OCI-LY1 (cell line): ENCODE measurements at regions not wholly inside any gene's neighbourhood (a gene's known extent, or its start where the extent isn't known, plus 50 kb on each side); places are given as distances from the start of the nearest gene placed in this dataset.

Source experiments
- H2AFZ ChIP-seq: fragments of 200-600 bp; sonication (generic), shearing (Covaris generic); 2 replicates; pipeline ENCODE4 v1.6.0; 2014; ENCODE audit warnings: antibody characterized with exemption, mild to moderate bottlenecking, low read length
- H3F3A ChIP-seq: fragments of 200-600 bp; sonication (generic), shearing (Covaris generic); 2 replicates; pipeline ENCODE4 v1.6.0; 2014; ENCODE audit warnings: mild to moderate bottlenecking, antibody characterized with exemption, low read length, moderate library complexity; ENCODE audit not compliant: insufficient read depth
- H3K27ac ChIP-seq: fragments of 200-600 bp; sonication (generic); 2 replicates; pipeline ENCODE4 v1.5.1; 2014; ENCODE audit warnings: low read length, mixed run types, mild to moderate bottlenecking, low read depth; ENCODE audit not compliant: poor library complexity, severe bottlenecking
- H3K27me3 ChIP-seq: fragments of 200-600 bp; sonication (generic); 2 replicates; pipeline ENCODE4 v1.6.0; 2014; ENCODE audit warnings: antibody characterized with exemption, mild to moderate bottlenecking, low read length, moderate library complexity; ENCODE audit not compliant: insufficient read depth
- H3K36me3 ChIP-seq: fragments of 200-600 bp; sonication (generic); 2 replicates; pipeline ENCODE4 v1.6.1; 2014; ENCODE audit warnings: mild to moderate bottlenecking, antibody characterized with exemption, low read length, moderate library complexity, mixed read lengths; ENCODE audit not compliant: insufficient read depth
- H3K4me1 ChIP-seq: fragments of 200-600 bp; sonication (generic); 2 replicates; pipeline ENCODE4 v1.5.1; 2014; ENCODE audit warnings: mild to moderate bottlenecking, low read length, moderate library complexity; ENCODE audit not compliant: insufficient read depth, severe bottlenecking
- H3K4me2 ChIP-seq: fragments of 200-600 bp; sonication (generic), shearing (Covaris generic); 2 replicates; pipeline ENCODE4 v1.6.1; 2014; ENCODE audit warnings: low read length
- H3K4me3 ChIP-seq: fragments of 200-600 bp; sonication (generic); 2 replicates; pipeline ENCODE4 v1.5.1; 2014; ENCODE audit warnings: low read length, low read depth, mild to moderate bottlenecking, mixed read lengths; ENCODE audit not compliant: poor library complexity, severe bottlenecking
- H3K79me2 ChIP-seq: fragments of 200-600 bp; shearing (Covaris generic); 2 replicates; pipeline ENCODE4 v1.6.1; 2016; ENCODE audit warnings: mixed run types, low read length, mixed read lengths; ENCODE audit not compliant: insufficient read depth
- H3K9ac ChIP-seq: fragments of 200-600 bp; sonication (generic), shearing (Covaris generic); 2 replicates; pipeline ENCODE4 v1.6.1; 2014; ENCODE audit warnings: mild to moderate bottlenecking, low read length, mixed read lengths
- H3K9me2 ChIP-seq: fragments of 200-600 bp; sonication (generic), shearing (Covaris generic); 2 replicates; pipeline ENCODE4 v1.6.1; 2014; ENCODE audit warnings: low read depth, mild to moderate bottlenecking, low read length, mixed read lengths
- H3K9me3 ChIP-seq: fragments of 200-600 bp; shearing (Covaris generic); 2 replicates; pipeline ENCODE4 v1.6.1; 2014; ENCODE audit warnings: low read length, mixed read lengths
- H4K20me1 ChIP-seq: fragments of 200-600 bp; sonication (generic), shearing (Covaris generic); 2 replicates; pipeline ENCODE4 v1.6.0; 2016; ENCODE audit warnings: mild to moderate bottlenecking, low read length; ENCODE audit not compliant: insufficient read depth
- CTCF ChIP-seq: fragments of 200-600 bp; sonication (generic), shearing (Covaris generic); IDR thresholded peaks from 2 replicates; pipeline ENCODE4 v1.5.1; 2017; ENCODE audit warnings: mild to moderate bottlenecking, antibody characterized with exemption, low read length, moderate library complexity, mixed read lengths
- EZH2 ChIP-seq: fragments of 200-600 bp; sonication (generic), shearing (Covaris generic); IDR thresholded peaks from 2 replicates; pipeline ENCODE4 v1.8.0; 2017; ENCODE audit warnings: borderline replicate concordance, mixed run types, mild to moderate bottlenecking, antibody characterized with exemption, low read length, moderate library complexity, mixed read lengths

- H3K27me3 ChIP-seq: no peaks in the 10 kb centered on the region
- H3K4me3 ChIP-seq: no peak overlapping the region
- H3K4me2 ChIP-seq: no peak overlapping the region
- no peaks in the 10 kb centered on the region for H3K4me1 ChIP-seq
- H3K9ac ChIP-seq: no peak overlapping the region
- H4K20me1 ChIP-seq: no peaks in the 10 kb centered on the region
- H3K79me2 ChIP-seq: no peaks in the 10 kb centered on the region
- no peaks in the 10 kb centered on the region for H3K36me3 ChIP-seq
- no peaks in the 10 kb centered on the region for H3K9me3 ChIP-seq
- H3K9me2 ChIP-seq: no peaks in the 10 kb centered on the region
- TF ChIP-seq CTCF (no peak), EZH2 (no peak)
- no peaks in the 10 kb centered on the region for H3F3A ChIP-seq
- no peak overlapping the region for H2AFZ ChIP-seq
- no peak overlapping the region for H3K27ac ChIP-seq
These were observed 239.1 kb upstream of the MYO3A start for GRCh38 chr10:25694971-25695370.

DNA sequence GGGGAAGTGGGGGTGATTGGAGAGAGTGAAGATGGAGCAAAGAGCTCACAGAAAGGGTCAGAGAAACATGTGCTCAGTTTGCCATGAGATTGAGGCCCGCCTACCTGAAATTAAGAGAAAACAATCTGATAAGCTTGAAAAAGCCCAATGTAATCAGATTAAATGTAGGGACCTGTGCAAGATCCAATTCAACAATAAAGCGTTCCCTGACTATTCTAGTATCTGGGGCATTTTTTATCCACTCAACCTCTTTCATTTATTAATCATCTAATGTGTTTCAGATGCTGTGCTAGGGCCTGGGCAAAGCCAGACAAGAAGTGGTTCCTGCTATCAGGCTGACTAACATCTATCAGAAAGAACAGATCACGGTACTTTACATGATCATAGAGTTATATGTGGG is 238.4 kb upstream of the MYO3A start:
- H3K4me2 ChIP-seq: no peak overlapping the region

DNA sequence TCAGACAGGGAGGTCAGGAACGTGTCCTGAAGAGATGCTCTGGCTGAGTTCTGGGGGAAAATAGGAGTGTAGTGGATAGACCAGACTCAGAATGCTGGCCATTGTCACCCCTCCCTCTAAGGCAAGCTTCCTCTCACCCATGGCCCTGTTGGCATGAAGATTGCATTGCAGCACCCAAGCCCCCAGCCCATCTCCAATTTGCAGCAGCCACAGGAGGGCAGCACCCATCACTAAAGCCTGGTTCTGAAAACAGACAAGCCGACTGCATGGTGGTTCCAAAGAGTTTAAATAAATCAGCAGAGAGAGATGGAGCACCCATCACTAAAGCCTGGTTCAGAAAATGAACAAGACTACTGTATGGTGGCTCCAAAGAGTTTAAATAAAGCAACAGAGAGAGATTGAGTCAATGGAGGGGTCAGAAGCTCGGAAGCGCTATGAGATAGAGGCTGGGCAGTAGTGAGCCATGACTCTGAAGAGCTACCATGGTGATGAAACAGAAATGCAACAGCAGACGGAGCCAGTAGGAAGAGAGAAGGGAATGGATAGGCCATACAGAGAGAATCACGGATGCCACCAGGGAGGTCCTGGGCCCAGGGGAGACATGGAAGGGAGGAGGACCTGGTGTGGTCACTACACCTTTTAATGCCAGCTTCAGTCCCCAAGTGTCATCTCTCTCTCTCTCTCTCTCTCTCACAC is 237.9 kb upstream of the MYO3A start:
- H3K4me1 ChIP-seq: no peaks in the 10 kb centered on the region
- H3K9me3 ChIP-seq: no peaks in the 10 kb centered on the region
- H3F3A ChIP-seq: no peaks in the 10 kb centered on the region
- TF ChIP-seq EZH2: no peak
- TF ChIP-seq CTCF: peak; percentile 39; the same call in 1 of the 2 replicates
- H2AFZ ChIP-seq: no peak overlapping the region
- no peaks in the 10 kb centered on the region for H3K27me3 ChIP-seq
- no peak overlapping the region for H3K9ac ChIP-seq
- H4K20me1 ChIP-seq: no peaks in the 10 kb centered on the region
- no peak overlapping the region for H3K27ac ChIP-seq
- H3K36me3 ChIP-seq: no peaks in the 10 kb centered on the region
- no peak overlapping the region for H3K4me3 ChIP-seq
- no peak overlapping the region for H3K4me2 ChIP-seq
- no peaks in the 10 kb centered on the region for H3K9me2 ChIP-seq
- no peaks in the 10 kb centered on the region for H3K79me2 ChIP-seq

More for the DNA sequence above, 238.4 kb upstream of the MYO3A start:
- Histone ChIP-seq H3K27ac (no peak overlapping the region), H3K4me3 (no peak overlapping the region), H3K9ac (no peak overlapping the region), H3K9me3 (no peaks in the 10 kb centered on the region), H3K9me2 (no peaks in the 10 kb centered on the region), H2AFZ (no peak overlapping the region), H4K20me1 (no peaks in the 10 kb centered on the region), H3K4me1 (no peaks in the 10 kb centered on the region), H3K79me2 (no peaks in the 10 kb centered on the region), H3F3A (no peaks in the 10 kb centered on the region), H3K36me3 (no peaks in the 10 kb centered on the region), H3K27me3 (no peaks in the 10 kb centered on the region)
- TF ChIP-seq EZH2: no peak
- TF ChIP-seq CTCF: no peak
